HepG2 (cell line): ENCODE measurements at regions not wholly inside any gene's neighbourhood (a gene's known extent, or its start where the extent isn't known, plus 50 kb on each side); places are given as distances from the start of the nearest gene placed in this dataset.

Experiments used
- ATAC-seq: fragments of 200-7000 bp; cut with Tn5 transposase; 3 replicates; pipeline ENCODE4 v1.9.1; 2020; ENCODE audit warnings: mild to moderate bottlenecking, moderate library complexity
- BruUV-seq: library from RNA; stranded (reverse); fragments of 400-500 nt; replicated peaks from 2 replicates; lab custom pipeline; 2021; lab: Mats Ljungman, UMichigan
- CTCF ChIA-PET: fragments of 300-600 bp; formaldehyde crosslinking; extraction: SDS; loops from one replicate; lab custom pipeline; 2021; ENCODE audit warnings: low total read pairs, inconsistent platforms, low intra/inter-chr PET ratio; lab: Yijun Ruan, JAX
- POLR2A ChIA-PET: fragments of 350-600 bp; sonication (Branson Sonifier 250); formaldehyde crosslinking; loops from one replicate; lab custom pipeline; 2020; ENCODE audit warnings: antibody characterized with exemption, inconsistent platforms; lab: Yijun Ruan, JAX
- DNase-seq: peaks from one replicate; pipeline ENCODE4 v3.0.0-alpha.2; 2015; ENCODE audit warnings: low spot score
- FAIRE-seq: peaks from 3 replicates; lab custom pipeline; 2011; peaks lifted over from hg19 to GRCh38; lab: Jason Lieb, UNC
- H2AFZ ChIP-seq: one replicate; pipeline ENCODE4 v1.6.1; 2011; ENCODE audit warnings: low read length, inconsistent platforms
- H3K27ac ChIP-seq: fragments of 300-600 bp; 3 replicates; pipeline ENCODE4 v1.8.0; 2011; ENCODE audit warnings: mixed run types, mild to moderate bottlenecking, mixed read lengths, low read length, inconsistent platforms; ENCODE audit not compliant: insufficient read depth; ENCODE audit errors: extremely low read length
- H3K27me3 ChIP-seq, 2 experiments: fragments of 200-600 bp in 1 of 2; 2 replicates in 1 of 2; 3 replicates in 1 of 2; pipeline versions ENCODE4 v1.6.0 to v1.8.0; 2011; ENCODE audit warnings: low read length in 2 of 2, mild to moderate bottlenecking in 2 of 2, moderate library complexity in 2 of 2, inconsistent platforms in 1 of 2; ENCODE audit not compliant: insufficient read depth in 2 of 2, control insufficient read depth in 1 of 2
- H3K36me3 ChIP-seq, 2 experiments: fragments of 200-600 bp in 1 of 2; replicated peaks in 1 of 2; 2 replicates in 1 of 2; 3 replicates in 1 of 2; pipeline versions ENCODE4 v1.5.1 to v1.8.0; 2011; ENCODE audit warnings: low read length in 2 of 2, inconsistent platforms in 1 of 2; ENCODE audit not compliant: insufficient read depth in 2 of 2, control insufficient read depth in 1 of 2
- H3K4me1 ChIP-seq: 2 replicates; pipeline ENCODE4 v1.5.1; 2012; ENCODE audit warnings: low read length, inconsistent platforms; ENCODE audit not compliant: insufficient read depth
- H3K4me2 ChIP-seq: 2 replicates; pipeline ENCODE4 v1.6.0; 2011; ENCODE audit warnings: low read depth, low read length, inconsistent platforms
- H3K4me3 ChIP-seq, 3 experiments: fragments of 200-600 bp in 1 of 3; sonication (generic), shearing (Covaris generic) in 1 of 3; replicated peaks in 1 of 3; 2 replicates each; pipeline ENCODE4 v1.5.1; 2011 to 2016; ENCODE audit warnings: low read length in 3 of 3, inconsistent platforms in 2 of 3, low read depth in 2 of 3, mild to moderate bottlenecking in 2 of 3, control low read depth in 1 of 3, mixed read lengths in 1 of 3; ENCODE audit not compliant: insufficient read depth in 1 of 3
- H3K79me2 ChIP-seq: one replicate; pipeline ENCODE4 v1.6.1; 2011; ENCODE audit warnings: low read length, inconsistent platforms; ENCODE audit not compliant: insufficient read depth
- H3K9ac ChIP-seq: 2 replicates; pipeline ENCODE4 v1.6.0; 2011; ENCODE audit warnings: mild to moderate bottlenecking, low read depth, low read length, inconsistent platforms; ENCODE audit not compliant: insufficient read depth
- H3K9me3 ChIP-seq: 2 replicates; pipeline ENCODE4 v1.5.1; 2012; ENCODE audit warnings: mild to moderate bottlenecking, low read length
- H4K20me1 ChIP-seq: 2 replicates; pipeline ENCODE4 v1.6.0; 2011; ENCODE audit warnings: inconsistent platforms, mild to moderate bottlenecking, low read length, moderate library complexity; ENCODE audit not compliant: insufficient read depth
- GPN1 ChIP-seq: sonication (generic); formaldehyde crosslinking; IDR thresholded peaks from 2 replicates; pipeline ENCODE4 v1.5.1; 2020; ENCODE audit warnings: missing genetic modification reagents, borderline replicate concordance
- HNRNPK ChIP-seq: fragments of 200-400 bp; formaldehyde crosslinking; IDR thresholded peaks from 2 replicates; pipeline ENCODE4 v1.6.1; 2018; ENCODE audit warnings: low read length, low read depth, moderate library complexity, mild to moderate bottlenecking; ENCODE audit not compliant: poor library complexity, severe bottlenecking
- KDM1A ChIP-seq: IDR thresholded peaks from 2 replicates; pipeline ENCODE4 v1.6.1; 2016; ENCODE audit warnings: missing compliant biosample characterization
- MAFG ChIP-seq: sonication (generic); formaldehyde crosslinking; IDR thresholded peaks from 2 replicates; pipeline ENCODE4 v1.5.1; 2020; ENCODE audit warnings: mild to moderate bottlenecking, missing genetic modification reagents
- MEIS2 ChIP-seq: sonication (generic); formaldehyde crosslinking; IDR thresholded peaks from 2 replicates; pipeline ENCODE4 v1.9.0; 2021; ENCODE audit warnings: mild to moderate bottlenecking, missing genetic modification reagents
- MXD3 ChIP-seq: IDR thresholded peaks from 2 replicates; pipeline ENCODE4 v1.6.1; 2016; ENCODE audit warnings: mild to moderate bottlenecking, missing biosample characterization, missing genetic modification reagents
- NFIC ChIP-seq: IDR thresholded peaks from 2 replicates; pipeline ENCODE4 v1.6.1; 2012; ENCODE audit warnings: mild to moderate bottlenecking, low read length, inconsistent platforms
- NR1H2 ChIP-seq: sonication (generic); formaldehyde crosslinking; IDR thresholded peaks from 2 replicates; pipeline ENCODE4 v1.8.1; 2022; ENCODE audit warnings: low read depth, missing genetic modification reagents, borderline replicate concordance
- ZFY ChIP-seq: sonication (generic); formaldehyde crosslinking; IDR thresholded peaks from 2 replicates; pipeline ENCODE4 v1.4.0; 2020; ENCODE audit warnings: missing genetic modification reagents
- ZNF235 ChIP-seq: sonication (generic); formaldehyde crosslinking; IDR thresholded peaks from 2 replicates; pipeline ENCODE4 v1.8.1; 2023; ENCODE audit warnings: mild to moderate bottlenecking, missing genetic modification reagents, borderline replicate concordance
- ZNF260 ChIP-seq: sonication (generic); formaldehyde crosslinking; IDR thresholded peaks from 2 replicates; pipeline ENCODE4 v1.4.0; 2020; ENCODE audit warnings: missing genetic modification reagents, low read depth, mild to moderate bottlenecking, borderline replicate concordance
- ZNF34 ChIP-seq: sonication (generic); formaldehyde crosslinking; IDR thresholded peaks from 2 replicates; pipeline ENCODE4 v1.4.0; 2020; ENCODE audit warnings: mild to moderate bottlenecking, missing genetic modification reagents, borderline replicate concordance
- WGBS: methylation state at CpG from one replicate; pipeline ENCODE4 v1.1.6; 2017; ENCODE audit warnings: low lambda C conversion rate; 5-methylcytosine and 5-hydroxymethylcytosine counted together
- in situ Hi-C: cut with HindIII; loops from 2 replicates; pipeline ENCODE4 v1.10.0; 2017; ENCODE audit warnings: low pct_unique_long_range_greater_than_20kb; ENCODE audit not compliant: extremely low pct_ligation_motif_present
- intact Hi-C: fragments of 100-400 bp; cut with micrococcal nuclease; formaldehyde crosslinking; loops from one replicate; pipeline ENCODE4 v1.10.0; 2022; ENCODE audit not compliant: unreplicated experiment
- TF ChIP-seq, protein P1 (sequence below): sonication (generic); formaldehyde crosslinking; IDR thresholded peaks from 2 replicates; pipeline ENCODE4 v1.4.0; 2020; ENCODE audit warnings: mild to moderate bottlenecking, missing genetic modification reagents
- TF ChIP-seq, protein P2 (sequence below): sonication (generic); formaldehyde crosslinking; IDR thresholded peaks from 2 replicates; pipeline ENCODE4 v1.5.1; 2020; ENCODE audit warnings: missing genetic modification reagents, mild to moderate bottlenecking, borderline replicate concordance
- TF ChIP-seq, protein P3 (sequence below): sonication (generic); formaldehyde crosslinking; conservative IDR thresholded peaks from 2 replicates; pipeline ENCODE4 v1.4.0; 2020; ENCODE audit warnings: missing genetic modification reagents

- H3K27me3 ChIP-seq = no peaks in the 10 kb centered on the region
- ATAC-seq (no peak), DNase-seq (no peak), FAIRE-seq (no peak)
- no peaks in the 10 kb centered on the region for H3K4me1 ChIP-seq
- H3K9ac ChIP-seq = no peak overlapping the region
- H2AFZ ChIP-seq = no peak overlapping the region
- CTCF ChIA-PET = no interaction called here
- in situ Hi-C loops (no loop called here), intact Hi-C loops (no loop called here)
- peaks cover 99% of the 10 kb centered on the region for H3K9me3 ChIP-seq
- H3K27ac ChIP-seq = no peak overlapping the region
- BruUV-seq = no TSS peak
- no peaks in the 10 kb centered on the region for H3K36me3 ChIP-seq
- H3K4me3 ChIP-seq = no peak overlapping the region
- H4K20me1 ChIP-seq = no peaks in the 10 kb centered on the region
- H3K79me2 ChIP-seq = no peaks in the 10 kb centered on the region
- WGBS = 17% methylated on average over 2 of the region's 2 CpGs
- POLR2A ChIA-PET = no interaction called here
- no peak overlapping the region for H3K4me2 ChIP-seq
- TF ChIP-seq GPN1 (CRISPR knock-in tag) (no peak), NR1H2 (CRISPR knock-in tag) (no peak), ZNF235 (CRISPR knock-in tag) (no peak), HNRNPK (no peak)
- TF ChIP-seq, protein P1, sequence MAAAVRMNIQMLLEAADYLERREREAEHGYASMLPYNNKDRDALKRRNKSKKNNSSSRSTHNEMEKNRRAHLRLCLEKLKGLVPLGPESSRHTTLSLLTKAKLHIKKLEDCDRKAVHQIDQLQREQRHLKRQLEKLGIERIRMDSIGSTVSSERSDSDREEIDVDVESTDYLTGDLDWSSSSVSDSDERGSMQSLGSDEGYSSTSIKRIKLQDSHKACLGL (CRISPR knock-in tag) = no peak
- TF ChIP-seq, protein P2, sequence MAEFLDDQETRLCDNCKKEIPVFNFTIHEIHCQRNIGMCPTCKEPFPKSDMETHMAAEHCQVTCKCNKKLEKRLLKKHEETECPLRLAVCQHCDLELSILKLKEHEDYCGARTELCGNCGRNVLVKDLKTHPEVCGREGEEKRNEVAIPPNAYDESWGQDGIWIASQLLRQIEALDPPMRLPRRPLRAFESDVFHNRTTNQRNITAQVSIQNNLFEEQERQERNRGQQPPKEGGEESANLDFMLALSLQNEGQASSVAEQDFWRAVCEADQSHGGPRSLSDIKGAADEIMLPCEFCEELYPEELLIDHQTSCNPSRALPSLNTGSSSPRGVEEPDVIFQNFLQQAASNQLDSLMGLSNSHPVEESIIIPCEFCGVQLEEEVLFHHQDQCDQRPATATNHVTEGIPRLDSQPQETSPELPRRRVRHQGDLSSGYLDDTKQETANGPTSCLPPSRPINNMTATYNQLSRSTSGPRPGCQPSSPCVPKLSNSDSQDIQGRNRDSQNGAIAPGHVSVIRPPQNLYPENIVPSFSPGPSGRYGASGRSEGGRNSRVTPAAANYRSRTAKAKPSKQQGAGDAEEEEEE = no peak
Measured at GRCh38 chr20:39968495-39968894, 720.5 kb downstream of the MAFB start.

- no peaks in the 10 kb centered on the region for H3K36me3 ChIP-seq
- H3K4me1 ChIP-seq = no peaks in the 10 kb centered on the region
- no peak overlapping the region for H3K27ac ChIP-seq
- intact Hi-C loops = no loop called here
- no peaks in the 10 kb centered on the region for H3K27me3 ChIP-seq
- DNase-seq (no peak), FAIRE-seq (no peak), ATAC-seq (no peak)
- no peak overlapping the region for H3K4me3 ChIP-seq
- ChIA-PET POLR2A (no interaction called here), CTCF (no interaction called here)
- no peaks in the 10 kb centered on the region for H3K79me2 ChIP-seq
- H3K9ac ChIP-seq = no peak overlapping the region
- in situ Hi-C loops = no loop called here
- H4K20me1 ChIP-seq = no peaks in the 10 kb centered on the region
- H3K4me2 ChIP-seq = no peak overlapping the region
- no TSS peak for BruUV-seq
- H3K9me3 ChIP-seq = peaks cover 99% of the 10 kb centered on the region
- no peak overlapping the region for H2AFZ ChIP-seq
- TF ChIP-seq KDM1A (CRISPR knock-in tag) (no peak), MAFG (no peak), ZNF260 (CRISPR knock-in tag) (no peak), MXD3 (CRISPR knock-in tag) (no peak), ZNF34 (no peak), MEIS2 (CRISPR knock-in tag) (no peak), ZFY (CRISPR knock-in tag) (no peak), NFIC (no peak)
- TF ChIP-seq, protein P3, sequence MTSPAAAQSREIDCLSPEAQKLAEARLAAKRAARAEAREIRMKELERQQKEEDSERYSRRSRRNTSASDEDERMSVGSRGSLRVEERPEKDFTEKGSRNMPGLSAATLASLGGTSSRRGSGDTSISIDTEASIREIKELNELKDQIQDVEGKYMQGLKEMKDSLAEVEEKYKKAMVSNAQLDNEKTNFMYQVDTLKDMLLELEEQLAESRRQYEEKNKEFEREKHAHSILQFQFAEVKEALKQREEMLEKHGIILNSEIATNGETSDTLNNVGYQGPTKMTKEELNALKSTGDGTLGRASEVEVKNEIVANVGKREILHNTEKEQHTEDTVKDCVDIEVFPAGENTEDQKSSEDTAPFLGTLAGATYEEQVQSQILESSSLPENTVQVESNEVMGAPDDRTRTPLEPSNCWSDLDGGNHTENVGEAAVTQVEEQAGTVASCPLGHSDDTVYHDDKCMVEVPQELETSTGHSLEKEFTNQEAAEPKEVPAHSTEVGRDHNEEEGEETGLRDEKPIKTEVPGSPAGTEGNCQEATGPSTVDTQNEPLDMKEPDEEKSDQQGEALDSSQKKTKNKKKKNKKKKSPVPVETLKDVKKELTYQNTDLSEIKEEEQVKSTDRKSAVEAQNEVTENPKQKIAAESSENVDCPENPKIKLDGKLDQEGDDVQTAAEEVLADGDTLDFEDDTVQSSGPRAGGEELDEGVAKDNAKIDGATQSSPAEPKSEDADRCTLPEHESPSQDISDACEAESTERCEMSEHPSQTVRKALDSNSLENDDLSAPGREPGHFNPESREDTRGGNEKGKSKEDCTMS (CRISPR knock-in tag) = no peak
Measured at GRCh38 chr20:39967806-39968205, 721.2 kb downstream of the MAFB start.
